ENCODE measurements at regions not wholly inside any gene's neighbourhood (a gene's known extent, or its start where the extent isn't known, plus 50 kb on each side); places are given as distances from the start of the nearest gene placed in this dataset.

DNA sequence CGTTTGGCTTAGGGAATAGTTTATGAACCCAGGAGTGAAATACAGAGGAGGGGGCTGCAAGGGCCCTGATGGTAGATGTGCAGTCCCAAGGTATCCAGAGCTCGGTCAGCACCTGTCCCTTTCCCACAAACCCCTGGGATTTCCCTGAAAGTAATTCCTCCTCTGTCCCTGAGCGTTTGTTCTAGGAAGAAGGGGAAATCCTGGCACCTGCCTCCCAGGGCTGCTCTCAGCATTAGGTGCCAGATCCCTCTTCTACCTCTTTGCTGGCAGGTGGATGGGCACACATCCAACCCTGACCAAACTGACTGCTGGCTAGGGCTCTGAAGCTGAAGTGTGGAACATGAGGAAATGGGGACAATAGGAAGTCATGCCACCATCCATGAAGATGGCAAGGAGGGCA is 824.0 kb downstream of the SLC4A3 start:
- no peak for DNase-seq

DNA sequence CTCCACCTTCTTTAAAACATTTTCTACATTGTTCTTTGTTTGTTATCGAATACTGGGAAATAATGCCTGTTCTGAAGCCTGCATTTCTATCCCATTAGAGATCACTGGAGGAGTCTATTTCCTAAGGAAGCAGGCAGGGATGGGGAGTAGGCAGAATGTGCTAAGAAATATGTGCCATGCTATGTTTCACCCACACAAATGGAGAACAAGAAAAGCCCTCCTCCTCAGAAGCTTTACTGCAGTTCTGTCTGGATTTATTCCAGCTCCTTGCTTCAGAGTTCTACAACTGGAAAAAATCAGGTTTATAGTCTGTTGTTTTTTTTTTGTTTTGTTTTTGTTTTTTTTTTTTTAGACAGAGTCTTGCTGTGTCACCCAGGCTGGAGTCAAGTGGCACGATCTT is 825.1 kb downstream of the SLC4A3 start:
- no peak for DNase-seq

- DNase-seq, result no peak
Observed at GRCh38 chr2:220455351-220455990, 828.0 kb downstream of the SLC4A3 start.

GRCh38 chr2:220458051-220458450 is 830.6 kb downstream of the SLC4A3 start:
- no peak for DNase-seq

DNA sequence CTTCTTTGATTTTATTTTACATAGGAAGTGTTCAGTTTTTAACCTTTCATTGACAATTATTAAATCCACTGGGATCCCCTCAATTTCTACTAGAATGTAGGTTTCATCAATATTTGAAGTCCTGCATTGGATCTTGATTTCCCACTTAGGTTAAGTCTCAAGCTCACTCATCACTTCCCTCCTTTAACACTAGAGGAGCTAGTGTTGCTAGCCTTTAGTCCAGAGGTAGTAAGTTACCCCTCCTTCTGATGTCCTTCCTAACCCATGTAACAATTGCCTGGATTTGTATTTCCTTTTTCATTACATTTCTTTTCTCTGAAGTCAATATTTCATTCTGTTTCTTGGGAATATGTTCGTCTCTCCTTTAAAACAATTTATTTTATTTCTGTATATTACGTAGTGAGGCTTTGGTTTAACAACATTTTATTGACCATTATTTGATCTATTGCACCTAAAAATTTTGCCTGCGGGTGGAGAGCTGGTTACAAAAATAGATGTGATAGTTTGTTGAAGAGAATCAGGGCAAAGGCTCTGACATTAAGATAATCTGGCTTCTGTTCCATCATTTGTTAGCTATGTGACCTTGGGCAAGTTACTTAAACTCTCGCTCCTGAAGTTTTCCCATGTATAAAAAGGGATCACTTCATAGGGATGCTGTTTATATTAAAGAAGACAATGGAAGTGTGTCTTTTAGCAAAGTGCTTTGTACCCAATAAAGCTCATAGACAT is 833.0 kb downstream of the SLC4A3 start:
- DNase-seq, result no peak

DNA sequence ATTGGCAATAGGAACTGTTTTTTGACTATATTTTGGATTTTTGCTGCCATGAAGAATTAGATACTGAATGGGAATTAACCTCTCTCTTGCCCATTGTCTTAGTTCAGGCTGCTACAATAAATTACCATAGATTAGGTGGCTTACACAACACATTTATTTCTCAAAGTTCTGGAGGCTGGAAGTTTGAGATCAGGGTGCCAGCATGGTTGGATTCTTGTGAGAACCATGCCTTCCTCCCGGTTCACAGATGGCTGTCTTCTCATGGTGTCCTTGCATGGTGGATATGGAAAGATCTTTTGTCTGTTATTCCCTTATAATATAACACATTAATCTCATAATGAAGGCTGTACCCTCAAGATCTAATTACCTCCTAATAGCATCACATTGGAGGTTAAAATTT is 836.4 kb downstream of the SLC4A3 start:
- DNase-seq, result no peak

- no peak for DNase-seq
Observed at GRCh38 chr2:220465700-220466099, 838.3 kb downstream of the SLC4A3 start.

DNA sequence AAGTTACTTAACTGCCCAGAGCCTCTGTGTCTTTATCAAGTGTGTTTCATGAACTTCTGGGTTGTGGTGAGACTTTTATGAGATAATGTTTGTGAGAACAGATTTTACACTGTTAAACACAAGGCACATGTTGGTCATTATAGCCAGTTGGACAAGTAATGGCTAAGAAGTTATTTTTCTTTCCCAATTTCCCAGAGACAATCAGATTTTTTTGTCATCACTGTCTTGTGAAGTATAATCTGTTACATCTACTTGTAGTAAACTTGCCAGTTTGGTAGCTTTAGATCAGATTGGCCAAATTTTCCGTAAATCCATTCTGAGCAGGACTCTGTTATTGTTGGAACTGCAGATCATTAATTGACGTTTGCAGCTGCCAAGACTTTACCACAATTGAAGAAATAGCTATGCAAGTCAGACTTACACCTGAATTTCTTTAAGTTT is 838.8 kb downstream of the SLC4A3 start:
- no peak for DNase-seq

GRCh38 chr2:220469201-220469600 is 841.8 kb downstream of the SLC4A3 start:
- DNase-seq, result no peak

- no peak for DNase-seq
Observed at GRCh38 chr2:220473611-220474010, 846.2 kb downstream of the SLC4A3 start.

- DNase-seq, result no peak
Observed at GRCh38 chr2:220476877-220477276, 849.4 kb downstream of the SLC4A3 start.

DNA sequence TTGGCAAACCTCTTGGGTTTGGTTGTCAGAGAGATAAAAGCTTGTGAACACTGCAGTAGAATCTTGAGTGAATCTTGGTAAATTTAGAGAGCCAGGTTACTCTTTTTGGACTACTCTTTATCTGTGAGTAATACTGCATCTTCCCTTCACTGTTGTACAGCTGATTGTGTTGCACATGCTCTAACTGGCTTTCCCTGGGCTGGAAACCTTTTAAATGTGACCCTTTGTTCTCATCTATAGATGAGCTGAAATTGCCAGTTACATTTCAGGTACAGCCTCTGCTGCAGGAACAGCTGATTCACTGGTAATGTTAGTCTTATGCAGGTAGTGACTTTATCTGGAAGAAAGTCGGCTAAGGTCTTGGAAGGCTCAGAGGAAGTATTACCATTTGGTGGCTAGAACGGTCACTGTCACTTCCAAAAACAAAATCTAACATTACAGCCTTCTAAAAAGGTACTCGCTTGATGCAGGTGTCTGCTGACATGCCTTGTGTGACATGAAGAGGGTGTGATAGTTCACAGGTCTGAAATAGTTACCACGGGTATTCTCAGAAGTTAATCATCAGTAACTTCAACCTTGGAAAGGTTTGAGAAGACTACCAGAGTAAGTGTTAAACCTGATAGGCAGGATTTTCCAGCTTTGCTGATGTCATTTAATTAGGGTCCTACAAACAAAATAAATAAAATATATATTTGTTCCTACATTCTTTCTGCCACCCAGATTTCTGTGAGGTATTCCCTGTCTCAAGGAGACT is 851.1 kb downstream of the SLC4A3 start:
- no peak for DNase-seq

DNA sequence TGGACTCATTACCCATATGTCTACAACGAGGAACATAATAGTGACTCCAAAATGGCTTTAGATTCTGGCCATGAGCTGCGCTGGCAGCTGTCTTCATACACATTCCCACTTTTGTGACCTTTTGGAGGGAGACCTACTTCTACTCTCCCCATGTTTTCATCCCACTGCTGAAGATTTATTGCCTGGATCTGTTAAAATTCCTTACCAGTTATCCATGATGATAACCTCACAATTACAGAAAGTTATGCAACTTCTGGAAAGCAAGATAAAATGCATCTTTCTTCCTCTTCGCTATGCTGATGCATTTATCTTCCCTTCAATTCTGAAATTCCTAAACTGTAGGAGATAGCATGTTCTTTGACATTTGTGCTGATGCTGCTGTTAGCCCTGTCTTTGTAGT is 855.3 kb downstream of the SLC4A3 start:
- no peak for DNase-seq

DNA sequence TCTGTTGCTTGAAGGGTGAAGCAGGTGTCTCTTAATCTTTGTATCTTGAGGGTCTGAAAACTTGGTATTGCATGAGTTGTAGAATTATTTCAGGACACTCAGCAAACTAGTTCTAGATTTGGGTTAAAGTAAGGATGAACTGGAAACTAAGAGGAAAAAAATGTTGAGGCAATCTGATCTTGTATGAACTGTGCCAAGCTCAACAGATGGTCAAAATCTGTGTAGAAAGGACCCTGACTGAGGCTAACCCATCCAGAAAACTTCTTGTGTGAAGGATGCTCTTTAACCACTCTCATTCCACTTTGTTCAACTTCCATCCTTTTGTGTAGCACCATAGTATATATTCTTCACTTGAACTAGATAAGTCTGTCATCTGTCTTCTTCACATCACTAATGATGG is 861.7 kb downstream of the SLC4A3 start:
- DNase-seq, result no peak

- no peak for DNase-seq
Observed at GRCh38 chr2:220491670-220492069, 864.2 kb downstream of the SLC4A3 start.

DNA sequence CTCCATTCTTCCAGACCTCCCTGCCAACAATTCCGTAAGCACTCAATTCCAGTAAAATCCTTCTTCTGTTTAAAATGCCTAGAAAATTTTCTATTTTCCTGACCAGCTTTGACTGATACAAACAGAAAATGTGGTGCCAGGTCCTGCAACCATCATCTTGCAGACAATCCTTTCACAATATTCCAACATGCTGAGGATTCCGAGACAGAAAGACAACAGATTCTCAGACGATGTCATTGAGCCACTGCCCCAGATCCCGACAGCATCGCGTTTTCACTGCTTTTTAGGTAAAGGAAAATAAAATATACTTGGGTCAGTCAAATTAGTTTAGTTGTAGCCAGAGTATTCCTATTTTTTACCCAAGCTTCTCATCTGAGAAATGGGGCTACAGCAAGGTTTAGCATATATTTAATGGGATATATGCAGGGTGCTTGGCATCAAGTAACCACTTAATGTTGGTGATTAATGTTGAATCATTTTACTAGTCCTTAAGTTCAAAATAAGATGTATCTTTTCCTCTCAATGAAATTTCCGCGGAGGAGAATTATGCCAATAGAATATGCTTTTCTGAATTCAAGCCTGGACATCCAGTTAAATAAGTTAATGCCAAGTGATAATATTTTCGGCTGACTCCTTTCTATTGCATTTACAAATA is 866.6 kb downstream of the SLC4A3 start:
- DNase-seq, result no peak

GRCh38 chr2:220496513-220496912 is 869.1 kb downstream of the SLC4A3 start:
- DNase-seq, result no peak

DNA sequence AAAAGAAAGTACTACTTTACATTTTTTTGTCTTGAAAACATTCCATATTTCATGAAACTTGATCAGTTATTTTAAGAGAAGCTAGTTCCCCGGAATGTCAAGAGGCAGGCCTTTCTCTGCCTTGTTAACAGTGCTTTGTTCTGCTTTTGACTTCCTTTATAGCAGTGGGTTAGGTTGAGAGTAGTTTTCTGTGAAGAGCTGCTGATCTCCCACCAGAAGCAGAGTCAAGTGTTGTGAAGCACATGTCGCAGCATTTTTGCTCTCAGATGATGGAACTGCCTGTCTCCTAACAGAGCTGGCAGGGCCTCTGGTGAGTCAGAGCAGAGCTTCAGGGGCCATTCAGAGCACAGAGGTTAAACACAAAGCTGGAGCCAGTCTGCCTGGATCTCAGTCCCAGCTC is 871.8 kb downstream of the SLC4A3 start:
- DNase-seq, result no peak

DNA sequence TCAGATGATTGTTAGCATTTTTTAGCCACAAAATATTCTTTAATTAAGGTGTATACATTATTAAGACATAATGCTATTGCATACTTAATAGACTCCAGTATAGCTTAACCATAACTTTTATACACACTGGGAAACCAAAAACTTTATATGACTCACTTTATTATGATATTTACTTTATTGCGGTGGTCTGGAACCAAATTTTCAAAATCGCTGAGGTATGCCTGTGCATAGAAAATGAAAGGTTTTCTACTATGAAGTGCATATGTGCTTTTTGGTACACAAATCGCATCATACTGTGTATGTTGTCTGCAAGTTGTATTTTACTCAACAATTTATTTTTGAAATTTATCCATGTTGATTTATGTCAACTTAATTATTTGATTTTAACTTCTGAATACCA is 875.1 kb downstream of the SLC4A3 start:
- no peak for DNase-seq

- no peak for DNase-seq
Observed at GRCh38 chr2:220503431-220503830, 876.0 kb downstream of the SLC4A3 start.

- no peak for DNase-seq
Observed at GRCh38 chr2:220504938-220505503, 877.6 kb downstream of the SLC4A3 start.

DNA sequence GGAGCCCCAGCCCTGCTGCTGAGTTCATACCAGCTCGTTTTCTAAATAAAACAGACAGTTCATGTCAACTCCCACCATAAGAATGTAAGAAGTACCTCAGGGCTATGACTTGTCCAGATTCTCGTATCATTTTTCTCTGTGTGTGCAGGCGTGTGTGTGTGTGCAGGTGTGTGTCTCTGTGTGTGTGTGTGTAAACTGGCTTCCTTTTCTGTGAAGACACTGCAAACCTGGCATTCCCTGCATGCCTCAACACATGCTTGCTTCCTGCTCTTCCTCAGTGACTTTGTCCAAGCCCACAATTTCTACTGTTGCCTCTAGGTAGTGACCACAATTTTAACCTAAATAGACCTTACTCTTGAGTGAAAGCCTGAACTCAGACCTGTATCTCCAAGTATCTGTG is 879.0 kb downstream of the SLC4A3 start:
- no peak for DNase-seq

GRCh38 chr2:220509096-220509757 is 881.8 kb downstream of the SLC4A3 start:
- no peak for DNase-seq
